ENCODE measurements at regions not wholly inside any gene's neighbourhood (a gene's known extent, or its start where the extent isn't known, plus 50 kb on each side); places are given as distances from the start of the nearest gene placed in this dataset.

DNA sequence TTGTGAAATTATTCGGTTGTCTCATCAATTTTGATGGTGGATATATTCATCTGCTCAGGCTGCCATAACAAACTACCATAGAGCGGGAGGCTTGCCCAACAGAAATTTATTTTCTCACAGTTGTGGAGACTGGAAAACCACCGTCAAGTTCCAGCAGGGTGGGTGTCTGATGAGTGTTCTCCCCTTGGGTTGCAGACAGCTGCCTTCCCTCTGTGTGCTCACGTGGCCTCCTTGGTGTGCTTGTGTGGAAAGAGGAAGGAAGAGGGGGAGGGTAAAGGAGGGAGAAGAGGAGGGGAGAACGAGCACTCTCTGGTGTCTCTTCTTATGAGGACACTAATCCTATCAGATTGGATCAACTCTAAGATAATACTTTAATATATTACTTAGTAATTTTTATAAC is 123.8 kb upstream of the TEX13D start:
- no peak overlapping the region for H3K4me3 ChIP-seq
- H3K27me3 ChIP-seq = no peaks in the 10 kb centered on the region
- no peak for TF ChIP-seq POLR2A (IDR thresholded peaks at IDR 0.05)
- no peak overlapping the region for H3K27ac ChIP-seq
- no peaks in the 10 kb centered on the region for H3K9me3 ChIP-seq
- ATAC-seq (no peak), DNase-seq (peak in 1 of 2 donors; percentile 18)
- in situ Hi-C loops (cut with MboI; ENCODE audit: low sequenced_read_pairs in 4 of 4) = no loop called here
- H3K4me1 ChIP-seq = peaks cover 0 to 10% of the 10 kb centered on the region in 2 donors
- intact Hi-C loops (cut with DNase I; ENCODE audit: low total_unique reads) = no loop called here
- no peaks in the 10 kb centered on the region for H3K36me3 ChIP-seq

DNA sequence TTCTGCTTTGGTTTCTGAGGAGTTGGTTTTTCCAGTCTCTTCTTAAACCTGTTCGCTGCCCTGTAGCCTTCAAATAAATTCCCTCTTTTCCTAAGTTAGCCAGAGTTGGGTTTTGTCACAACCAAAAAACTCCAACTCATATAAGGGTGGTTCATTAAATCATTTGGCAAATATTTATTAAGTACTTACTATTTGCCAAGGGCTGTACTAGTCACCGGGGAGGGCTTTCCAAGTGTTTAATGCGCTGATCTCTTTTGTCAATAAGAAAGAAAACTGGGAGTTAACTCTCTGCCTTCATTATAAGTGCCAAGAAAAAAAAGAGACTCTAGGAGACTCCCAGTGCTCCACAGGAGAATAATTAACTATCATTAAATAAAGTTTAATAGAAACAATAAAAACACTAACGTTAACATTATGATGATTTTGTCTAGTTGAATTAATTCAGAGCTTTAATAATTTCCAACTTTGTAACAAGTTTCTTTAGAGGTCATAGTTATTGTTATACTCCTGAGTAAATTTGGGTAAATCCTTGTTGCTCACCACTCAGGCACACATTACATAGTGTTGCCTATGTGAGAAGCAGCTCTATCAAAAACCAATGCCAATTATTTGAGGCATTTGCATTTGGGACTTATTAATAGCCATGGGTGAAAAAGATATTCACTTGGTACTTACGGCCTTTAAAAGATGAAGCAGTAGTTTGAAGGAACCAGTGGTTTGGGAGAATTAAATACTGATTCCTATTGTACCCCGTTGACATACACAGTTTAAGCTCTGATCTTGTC is 122.5 kb upstream of the TEX13D start:
- DNase-seq (no peak), ATAC-seq (no peak)
- Histone ChIP-seq H3K4me1 (peaks cover 0 to 10% of the 10 kb centered on the region in 2 donors), H3K9me3 (no peaks in the 10 kb centered on the region), H3K36me3 (no peaks in the 10 kb centered on the region), H3K27me3 (no peaks in the 10 kb centered on the region), H3K4me3 (no peak overlapping the region), H3K27ac (peak overlapping the region in 1 of 4 donors; percentile 49)
- TF ChIP-seq POLR2A (IDR thresholded peaks at IDR 0.05) = no peak
- TF ChIP-seq, protein P1, sequence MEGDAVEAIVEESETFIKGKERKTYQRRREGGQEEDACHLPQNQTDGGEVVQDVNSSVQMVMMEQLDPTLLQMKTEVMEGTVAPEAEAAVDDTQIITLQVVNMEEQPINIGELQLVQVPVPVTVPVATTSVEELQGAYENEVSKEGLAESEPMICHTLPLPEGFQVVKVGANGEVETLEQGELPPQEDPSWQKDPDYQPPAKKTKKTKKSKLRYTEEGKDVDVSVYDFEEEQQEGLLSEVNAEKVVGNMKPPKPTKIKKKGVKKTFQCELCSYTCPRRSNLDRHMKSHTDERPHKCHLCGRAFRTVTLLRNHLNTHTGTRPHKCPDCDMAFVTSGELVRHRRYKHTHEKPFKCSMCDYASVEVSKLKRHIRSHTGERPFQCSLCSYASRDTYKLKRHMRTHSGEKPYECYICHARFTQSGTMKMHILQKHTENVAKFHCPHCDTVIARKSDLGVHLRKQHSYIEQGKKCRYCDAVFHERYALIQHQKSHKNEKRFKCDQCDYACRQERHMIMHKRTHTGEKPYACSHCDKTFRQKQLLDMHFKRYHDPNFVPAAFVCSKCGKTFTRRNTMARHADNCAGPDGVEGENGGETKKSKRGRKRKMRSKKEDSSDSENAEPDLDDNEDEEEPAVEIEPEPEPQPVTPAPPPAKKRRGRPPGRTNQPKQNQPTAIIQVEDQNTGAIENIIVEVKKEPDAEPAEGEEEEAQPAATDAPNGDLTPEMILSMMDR (IDR thresholded peaks at IDR 0.05 in 4 of 5, conservative IDR thresholded peaks at IDR 0.05 in 1 of 5) = no peak
- intact Hi-C loops (cut with DNase I; ENCODE audit: low total_unique reads) = no loop called here
- in situ Hi-C loops (cut with MboI; ENCODE audit: low sequenced_read_pairs in 4 of 4) = no loop called here

DNA sequence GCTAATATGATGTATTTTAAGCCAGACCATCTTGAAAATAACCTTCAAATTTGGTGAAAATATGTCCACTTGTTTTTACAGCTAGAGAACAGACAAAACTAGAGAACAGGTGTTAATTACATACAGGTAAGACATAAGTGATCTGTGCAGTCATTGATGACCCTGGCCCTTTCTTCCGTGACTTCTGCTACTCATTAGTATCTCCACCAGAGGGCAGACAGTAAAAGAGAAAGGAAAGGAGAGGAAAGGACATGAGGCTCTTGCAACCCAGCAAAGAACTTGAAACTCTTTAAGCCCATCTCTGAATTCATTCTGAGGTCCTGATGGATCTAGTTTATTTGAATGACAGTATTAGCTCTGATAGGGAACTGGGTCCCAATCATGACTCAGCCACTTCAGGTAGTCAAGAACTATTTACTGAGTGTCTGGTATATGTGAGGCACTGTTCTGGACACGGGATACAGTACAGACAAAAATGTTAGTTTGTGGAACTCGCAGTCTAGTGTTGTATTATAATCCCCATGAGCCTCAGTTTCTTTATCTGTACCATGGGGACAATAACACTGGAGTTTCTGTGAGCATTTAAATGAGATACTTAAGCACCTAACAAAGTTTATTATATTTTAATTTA is 121.0 kb upstream of the TEX13D start:
- intact Hi-C loops (cut with DNase I; ENCODE audit: low total_unique reads) = no loop called here
- H3K27me3 ChIP-seq = no peaks in the 10 kb centered on the region
- no peak overlapping the region for H3K27ac ChIP-seq
- ATAC-seq (peak in 1 of 2 donors; percentile 49), DNase-seq (no peak)
- in situ Hi-C loops (cut with MboI; ENCODE audit: low sequenced_read_pairs in 4 of 4) = no loop called here
- no peak overlapping the region for H3K4me3 ChIP-seq
- TF ChIP-seq POLR2A (IDR thresholded peaks at IDR 0.05) = no peak
- TF ChIP-seq, protein P1 (IDR thresholded peaks at IDR 0.05 in 4 of 5, conservative IDR thresholded peaks at IDR 0.05 in 1 of 5) = peak; percentile 8 to 54 (median 28)
- H3K36me3 ChIP-seq = no peaks in the 10 kb centered on the region
- peaks cover 0 to 10% of the 10 kb centered on the region in 2 donors for H3K4me1 ChIP-seq
- no peaks in the 10 kb centered on the region for H3K9me3 ChIP-seq

DNA sequence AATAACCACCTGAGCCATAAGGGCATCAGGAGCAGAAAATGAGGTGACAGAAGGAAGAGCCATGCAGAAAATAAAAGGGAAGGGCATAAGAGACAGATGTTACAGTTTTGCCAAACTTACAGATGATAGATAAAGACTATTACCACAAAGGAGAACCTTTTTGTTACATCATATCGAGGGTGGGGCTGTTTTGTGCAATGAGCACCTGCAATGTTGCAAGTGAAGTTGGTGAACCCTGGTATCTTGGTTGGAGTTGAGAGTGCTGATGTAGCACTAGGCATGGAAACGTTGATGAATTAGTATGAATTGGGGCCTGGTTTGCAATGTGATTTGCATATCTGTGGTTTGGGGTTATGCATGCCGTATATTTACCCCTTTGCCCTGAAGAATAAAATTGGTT is 119.8 kb upstream of the TEX13D start:
- intact Hi-C loops (cut with DNase I; ENCODE audit: low total_unique reads) (no loop called here), in situ Hi-C loops (cut with MboI; ENCODE audit: low sequenced_read_pairs in 4 of 4) (no loop called here)
- Histone ChIP-seq H3K27ac (no peak overlapping the region), H3K4me1 (peaks cover 0 to 10% of the 10 kb centered on the region in 2 donors), H3K27me3 (no peaks in the 10 kb centered on the region), H3K4me3 (no peak overlapping the region), H3K36me3 (no peaks in the 10 kb centered on the region), H3K9me3 (no peaks in the 10 kb centered on the region)
- DNase-seq = no peak
- ATAC-seq = no peak
- no peak for TF ChIP-seq POLR2A (IDR thresholded peaks at IDR 0.05)
- TF ChIP-seq, protein P1 (IDR thresholded peaks at IDR 0.05 in 4 of 5, conservative IDR thresholded peaks at IDR 0.05 in 1 of 5) = no peak

DNA sequence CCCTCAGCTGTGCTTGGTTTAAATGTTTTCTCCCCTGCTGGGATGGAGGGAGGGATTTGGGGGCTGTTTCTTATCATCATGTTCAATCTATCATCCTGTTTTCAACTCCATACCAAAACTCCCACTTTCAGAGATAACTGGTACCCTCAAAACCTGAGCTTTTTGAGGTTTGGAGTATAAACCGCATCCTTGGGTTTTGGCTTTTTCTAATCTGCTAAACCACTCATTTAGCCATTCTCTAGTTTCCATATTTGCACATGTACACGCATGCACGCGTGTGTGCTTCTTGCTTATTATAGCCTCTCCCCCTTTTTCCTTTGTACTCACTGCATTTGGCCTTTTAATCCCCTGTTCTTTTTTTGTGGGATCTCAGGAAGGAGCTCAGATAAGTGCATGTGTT is 116.7 kb upstream of the TEX13D start:
- DNase-seq = no peak
- in situ Hi-C loops (cut with MboI; ENCODE audit: low sequenced_read_pairs in 4 of 4) (no loop called here), intact Hi-C loops (cut with DNase I; ENCODE audit: low total_unique reads) (no loop called here)
- H3K4me1 ChIP-seq = peaks cover 4 to 9% of the 10 kb centered on the region in 2 donors
- no peak for ATAC-seq
- H3K27ac ChIP-seq = no peak overlapping the region
- H3K9me3 ChIP-seq = no peaks in the 10 kb centered on the region
- no peaks in the 10 kb centered on the region for H3K27me3 ChIP-seq
- TF ChIP-seq, protein P1 (IDR thresholded peaks at IDR 0.05 in 4 of 5, conservative IDR thresholded peaks at IDR 0.05 in 1 of 5) = no peak
- TF ChIP-seq POLR2A (IDR thresholded peaks at IDR 0.05) = no peak
- no peaks in the 10 kb centered on the region for H3K36me3 ChIP-seq
- no peak overlapping the region for H3K4me3 ChIP-seq

All from gastrocnemius medialis (tissue), 4 donors.